ENCODE measurements at regions not wholly inside any gene's neighbourhood (a gene's known extent, or its start where the extent isn't known, plus 50 kb on each side); places are given as distances from the start of the nearest gene placed in this dataset.

DNA sequence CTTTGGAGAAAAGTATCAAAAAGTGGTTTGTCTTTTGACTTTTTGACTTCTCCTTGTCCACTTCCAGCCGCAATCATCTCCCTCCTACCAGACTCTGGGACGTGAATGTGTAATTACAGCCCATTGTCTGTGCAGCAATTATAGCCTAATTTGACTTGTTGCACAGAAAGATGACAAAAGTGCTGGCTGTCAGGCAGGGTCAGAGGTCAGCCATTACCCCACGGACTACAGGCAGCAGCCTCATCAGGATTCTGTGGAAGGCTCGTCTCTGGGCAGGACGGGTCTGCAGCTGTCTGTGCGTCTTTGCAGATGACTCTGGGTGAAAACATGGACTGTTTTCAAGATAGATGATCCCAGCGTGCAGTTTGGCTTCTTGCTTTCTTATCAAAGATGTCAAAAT is 102.2 kb upstream of the EDNRB start:
- Mint-ChIP-seq H3K27ac (no peak overlapping the region), H3K27me3 (no peaks in the 10 kb centered on the region), H3K4me1 (peaks cover 10% of the 10 kb centered on the region), H3K4me3 (no peak overlapping the region), H3K36me3 (no peaks in the 10 kb centered on the region), H3K9me3 (peaks cover 2% of the 10 kb centered on the region)
- CTCF ChIA-PET = no interaction called here
- DNase-seq = no peak

GRCh38 chr13:78015782-78016181 is 97.2 kb upstream of the EDNRB start:
- CTCF ChIA-PET = no interaction called here
- no peak overlapping the region for H3K27ac Mint-ChIP-seq
- H3K27me3 Mint-ChIP-seq = peaks cover 8% of the 10 kb centered on the region
- H3K4me1 Mint-ChIP-seq = no peaks in the 10 kb centered on the region
- H3K4me3 Mint-ChIP-seq = no peak overlapping the region
- H3K9me3 Mint-ChIP-seq = peaks cover 2% of the 10 kb centered on the region
- no peaks in the 10 kb centered on the region for H3K36me3 Mint-ChIP-seq
- no peak for DNase-seq

GRCh38 chr13:78012046-78012445 is 93.4 kb upstream of the EDNRB start:
- Mint-ChIP-seq H3K4me1 (no peaks in the 10 kb centered on the region), H3K36me3 (no peaks in the 10 kb centered on the region), H3K9me3 (no peaks in the 10 kb centered on the region), H3K4me3 (no peak overlapping the region), H3K27ac (no peak overlapping the region), H3K27me3 (peaks cover 8% of the 10 kb centered on the region)
- CTCF ChIA-PET = no interaction called here
- no peak for DNase-seq

- Mint-ChIP-seq H3K4me1 (no peaks in the 10 kb centered on the region), H3K27ac (no peak overlapping the region), H3K36me3 (no peaks in the 10 kb centered on the region), H3K4me3 (no peak overlapping the region), H3K27me3 (no peaks in the 10 kb centered on the region), H3K9me3 (no peaks in the 10 kb centered on the region)
- DNase-seq = no peak
- CTCF ChIA-PET = no interaction called here
Measured at GRCh38 chr13:78004821-78005220, 86.2 kb upstream of the EDNRB start.

GRCh38 chr13:77999746-78000145 is 81.1 kb upstream of the EDNRB start:
- CTCF ChIA-PET = no interaction called here
- Mint-ChIP-seq H3K4me1 (no peaks in the 10 kb centered on the region), H3K4me3 (no peak overlapping the region), H3K27ac (no peak overlapping the region), H3K36me3 (no peaks in the 10 kb centered on the region), H3K9me3 (no peaks in the 10 kb centered on the region), H3K27me3 (no peaks in the 10 kb centered on the region)
- no peak for DNase-seq

- Mint-ChIP-seq H3K9me3 (no peaks in the 10 kb centered on the region), H3K27me3 (no peaks in the 10 kb centered on the region), H3K4me3 (no peak overlapping the region), H3K36me3 (no peaks in the 10 kb centered on the region), H3K4me1 (no peaks in the 10 kb centered on the region), H3K27ac (no peak overlapping the region)
- DNase-seq = no peak
- CTCF ChIA-PET = no interaction called here
Measured at GRCh38 chr13:77994166-77994565, 75.5 kb upstream of the EDNRB start.

DNA sequence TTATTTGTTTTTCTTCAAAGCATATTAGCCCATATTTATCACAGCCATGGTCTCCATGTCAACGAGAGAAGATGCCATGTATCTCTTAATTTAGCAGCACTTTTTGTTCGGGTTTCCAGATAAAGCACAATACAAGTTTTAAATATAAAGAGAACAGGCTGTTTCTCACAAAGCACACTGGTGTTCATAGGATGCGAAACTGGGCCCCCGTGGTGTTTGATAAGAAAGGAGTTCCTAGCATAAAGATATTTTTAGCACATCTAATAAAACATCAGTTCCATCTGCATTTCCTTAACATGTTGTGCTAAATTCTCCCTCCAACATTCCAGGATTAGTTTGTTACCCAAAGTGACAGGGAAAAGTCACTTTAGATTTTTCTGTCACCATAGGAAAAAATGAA is 72.4 kb upstream of the EDNRB start:
- Mint-ChIP-seq H3K27ac (no peak overlapping the region), H3K36me3 (no peaks in the 10 kb centered on the region), H3K9me3 (no peaks in the 10 kb centered on the region), H3K4me1 (no peaks in the 10 kb centered on the region), H3K27me3 (no peaks in the 10 kb centered on the region), H3K4me3 (no peak overlapping the region)
- CTCF ChIA-PET = no interaction called here
- DNase-seq = no peak

DNA sequence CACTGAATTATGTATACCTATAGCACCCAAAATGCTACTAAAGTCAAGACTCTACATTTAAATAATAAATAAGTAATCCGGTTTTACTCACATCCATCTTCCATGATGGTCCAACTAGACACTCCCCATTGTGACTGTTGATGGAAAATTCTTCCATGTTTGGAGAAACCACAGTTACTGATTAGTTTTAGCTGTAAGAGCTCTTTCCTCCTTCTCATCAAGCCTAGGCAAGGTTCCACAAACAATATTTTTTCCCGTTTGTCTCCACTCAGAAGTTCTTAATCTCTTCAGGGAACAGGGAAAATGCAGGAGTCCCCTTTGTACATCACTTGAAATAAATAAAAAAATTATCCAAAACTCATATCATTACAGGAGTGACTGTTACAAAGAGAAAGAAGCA is 70.7 kb upstream of the EDNRB start:
- CTCF ChIA-PET = no interaction called here
- no peak overlapping the region for H3K27ac Mint-ChIP-seq

DNA sequence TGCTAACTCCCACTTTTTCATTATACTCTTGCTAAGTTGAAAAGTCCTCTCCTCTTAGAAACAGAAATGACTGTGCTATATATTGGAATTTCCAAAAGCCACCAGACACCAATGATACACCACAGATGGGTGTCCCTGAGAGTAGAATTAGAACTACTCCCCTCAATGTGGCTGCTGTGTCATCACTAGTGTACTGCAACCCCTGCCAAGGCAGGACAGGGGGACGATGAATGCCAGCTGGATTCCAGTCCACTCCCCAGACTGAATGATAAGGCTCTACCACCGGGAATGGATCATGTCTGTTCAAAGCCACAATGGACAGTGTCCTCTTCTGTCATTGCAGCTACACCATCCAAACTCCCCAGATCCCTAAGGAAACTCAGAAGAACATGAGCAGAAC is 69.7 kb upstream of the EDNRB start:
- Mint-ChIP-seq H3K27ac (no peak overlapping the region), H3K4me3 (no peak overlapping the region), H3K27me3 (no peaks in the 10 kb centered on the region)

More for the DNA sequence above, 70.7 kb upstream of the EDNRB start:
- Mint-ChIP-seq H3K9me3 (no peaks in the 10 kb centered on the region), H3K27me3 (no peaks in the 10 kb centered on the region), H3K4me3 (no peak overlapping the region), H3K4me1 (no peaks in the 10 kb centered on the region), H3K36me3 (no peaks in the 10 kb centered on the region)
- no peak for DNase-seq

GRCh38 chr13:77986713-77987112 is 68.1 kb upstream of the EDNRB start:
- no peaks in the 10 kb centered on the region for H3K36me3 Mint-ChIP-seq
- no peaks in the 10 kb centered on the region for H3K9me3 Mint-ChIP-seq
- DNase-seq = no peak
- CTCF ChIA-PET = no interaction called here
- no peak overlapping the region for H3K27ac Mint-ChIP-seq
- no peaks in the 10 kb centered on the region for H3K27me3 Mint-ChIP-seq
- no peak overlapping the region for H3K4me3 Mint-ChIP-seq
- H3K4me1 Mint-ChIP-seq = no peaks in the 10 kb centered on the region

More for the DNA sequence above, 69.7 kb upstream of the EDNRB start:
- no peaks in the 10 kb centered on the region for H3K9me3 Mint-ChIP-seq
- CTCF ChIA-PET = no interaction called here
- H3K4me1 Mint-ChIP-seq = no peaks in the 10 kb centered on the region
- DNase-seq = no peak
- H3K36me3 Mint-ChIP-seq = no peaks in the 10 kb centered on the region

- no peaks in the 10 kb centered on the region for H3K4me1 Mint-ChIP-seq
- H3K36me3 Mint-ChIP-seq = no peaks in the 10 kb centered on the region
- no peak overlapping the region for H3K4me3 Mint-ChIP-seq
- no peaks in the 10 kb centered on the region for H3K9me3 Mint-ChIP-seq
- no peak overlapping the region for H3K27ac Mint-ChIP-seq
- CTCF ChIA-PET = no interaction called here
- no peak for DNase-seq
- no peaks in the 10 kb centered on the region for H3K27me3 Mint-ChIP-seq
Measured at GRCh38 chr13:77985866-77986636, 67.4 kb upstream of the EDNRB start.

DNA sequence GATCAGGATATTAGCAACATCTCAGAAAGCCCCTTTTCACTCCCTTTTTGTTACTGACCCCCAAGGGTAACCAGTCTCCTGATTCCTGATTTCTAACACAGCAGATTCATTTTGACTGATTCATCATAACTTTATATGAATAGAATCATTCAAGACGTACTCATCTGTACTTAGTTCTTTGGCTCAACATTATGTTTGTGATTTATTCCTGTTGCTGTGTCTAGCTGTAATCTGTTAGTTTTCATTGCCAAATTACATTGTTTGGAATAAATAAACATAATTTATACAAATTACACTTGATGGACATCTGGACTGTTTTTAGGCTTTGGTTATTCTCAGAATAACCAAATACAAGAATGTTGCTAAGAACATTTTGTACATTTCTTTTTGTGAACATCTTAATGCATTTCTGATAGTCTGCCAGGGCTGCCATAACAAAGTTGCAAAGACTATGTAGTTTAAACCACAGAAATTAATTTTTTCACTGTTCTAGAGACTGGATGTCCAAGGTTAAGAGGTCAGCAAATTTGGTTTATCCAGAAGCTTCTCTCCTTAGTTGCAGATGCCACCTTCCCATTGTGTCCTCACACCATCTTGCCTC is 62.8 kb upstream of the EDNRB start:
- Mint-ChIP-seq H3K27me3 (no peaks in the 10 kb centered on the region), H3K36me3 (no peaks in the 10 kb centered on the region), H3K4me1 (no peaks in the 10 kb centered on the region), H3K9me3 (no peaks in the 10 kb centered on the region), H3K27ac (no peak overlapping the region), H3K4me3 (no peak overlapping the region)
- CTCF ChIA-PET = no interaction called here
- DNase-seq = no peak

DNA sequence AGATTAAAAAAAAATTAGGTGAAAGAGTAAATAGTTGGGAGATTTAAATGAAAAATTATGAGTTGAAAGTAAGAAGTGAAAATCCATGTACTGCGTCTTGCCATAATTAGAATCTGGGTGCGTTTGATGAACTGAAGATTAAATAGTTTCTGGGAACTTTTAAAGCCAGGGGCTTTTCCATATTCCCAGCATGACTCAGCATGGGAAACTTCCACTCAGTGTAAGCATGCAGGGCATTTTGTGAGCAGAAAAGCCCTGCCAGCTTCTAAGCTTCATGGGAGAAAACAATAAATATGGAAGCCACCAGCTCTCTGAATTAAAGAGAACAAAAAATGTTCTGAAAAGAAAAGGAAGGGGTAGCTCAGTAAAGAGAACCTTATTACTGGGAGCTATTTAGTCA is 62.0 kb upstream of the EDNRB start:
- H3K27me3 Mint-ChIP-seq = no peaks in the 10 kb centered on the region
- H3K36me3 Mint-ChIP-seq = no peaks in the 10 kb centered on the region
- H3K4me3 Mint-ChIP-seq = no peak overlapping the region
- CTCF ChIA-PET = no interaction called here
- no peak for DNase-seq
- H3K27ac Mint-ChIP-seq = no peak overlapping the region
- no peaks in the 10 kb centered on the region for H3K4me1 Mint-ChIP-seq
- no peaks in the 10 kb centered on the region for H3K9me3 Mint-ChIP-seq

- H3K4me1 Mint-ChIP-seq = no peaks in the 10 kb centered on the region
- DNase-seq = no peak
- CTCF ChIA-PET = no interaction called here
- H3K4me3 Mint-ChIP-seq = no peak overlapping the region
- H3K36me3 Mint-ChIP-seq = no peaks in the 10 kb centered on the region
- H3K27me3 Mint-ChIP-seq = no peaks in the 10 kb centered on the region
- peaks cover under 1% of the 10 kb centered on the region for H3K9me3 Mint-ChIP-seq
- H3K27ac Mint-ChIP-seq = no peak overlapping the region
Measured at GRCh38 chr13:77979721-77980385, 61.2 kb upstream of the EDNRB start.

GRCh38 chr13:77975358-77976042 is 56.9 kb upstream of the EDNRB start:
- Mint-ChIP-seq H3K9me3 (peaks cover 2% of the 10 kb centered on the region), H3K4me3 (no peak overlapping the region), H3K27me3 (no peaks in the 10 kb centered on the region), H3K27ac (no peak overlapping the region), H3K36me3 (no peaks in the 10 kb centered on the region), H3K4me1 (no peaks in the 10 kb centered on the region)
- DNase-seq = no peak
- CTCF ChIA-PET = no interaction called here
